ENCODE measurements at regions not wholly inside any gene's neighbourhood (a gene's known extent, or its start where the extent isn't known, plus 50 kb on each side); places are given as distances from the start of the nearest gene placed in this dataset.
A peak's percentile ranks its signal among the peaks of the same experiment; 100 is the strongest.
"Not testable (repeated sequence)": the region's sequence is repeated elsewhere in the genome, so short reads cannot be mapped to it uniquely, and the experiment has no call there.

DNA sequence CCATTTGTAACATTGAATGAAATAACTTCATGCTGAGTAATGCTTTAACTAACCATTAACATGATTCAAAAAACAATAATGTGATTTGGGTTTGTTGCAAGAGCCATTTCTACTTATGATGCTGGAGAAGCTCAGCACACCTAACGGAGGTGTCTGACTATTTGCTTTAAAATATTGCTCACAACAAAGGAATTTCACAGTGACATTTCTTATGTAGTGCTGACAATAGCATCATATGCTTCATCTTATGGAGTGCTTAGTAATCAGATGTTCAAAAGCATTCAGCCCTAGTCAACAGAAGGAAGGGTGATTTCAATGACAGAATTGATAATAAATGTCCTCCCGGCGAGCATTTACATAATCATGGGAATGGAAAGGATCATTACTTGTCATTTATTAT, 1003.3 kb upstream of the COX7C start:
- no peak for DNase-seq
- Histone ChIP-seq H3K4me3 (ENCODE audit: low read length) (no peak overlapping the region), H3K27ac (ENCODE audit: low read length) (no peak overlapping the region), H3K4me1 (ENCODE audit: control insufficient read depth, insufficient read depth, low read length) (no peaks in the 10 kb centered on the region), H3K9me3 (ENCODE audit: control insufficient read depth, low read length) (no peaks in the 10 kb centered on the region), H3K27me3 (ENCODE audit: control insufficient read depth, insufficient read depth) (no peaks in the 10 kb centered on the region)
- intact Hi-C loops (cut with DNase I), result no loop called here
- ATAC-seq, result no peak
- WGBS, result 81% methylated on average over 3 of the region's 3 CpGs

DNA sequence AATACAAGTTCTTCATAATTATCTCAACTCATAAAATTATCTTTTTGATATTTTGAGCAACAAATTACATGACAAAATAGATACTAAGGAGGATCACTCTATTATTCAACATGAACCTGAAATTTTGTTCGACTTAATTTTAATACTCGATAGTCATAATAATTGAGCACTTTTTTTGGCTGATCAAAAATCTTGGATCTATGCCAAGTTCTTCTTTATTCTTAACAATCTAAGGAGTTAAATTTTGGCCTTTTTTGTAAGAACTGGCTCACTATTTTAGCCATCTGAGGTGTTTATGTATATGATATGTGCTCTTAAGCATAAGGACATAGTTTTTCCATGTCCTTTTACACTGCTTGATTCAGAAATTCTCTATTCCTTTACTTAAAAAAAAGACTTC, 996.1 kb upstream of the COX7C start:
- Histone ChIP-seq H3K9me3 (ENCODE audit: control insufficient read depth, low read length) (no peaks in the 10 kb centered on the region), H3K4me1 (ENCODE audit: control insufficient read depth, insufficient read depth, low read length) (no peaks in the 10 kb centered on the region), H3K4me3 (ENCODE audit: low read length) (no peak overlapping the region), H3K27me3 (ENCODE audit: control insufficient read depth, insufficient read depth) (no peaks in the 10 kb centered on the region), H3K27ac (ENCODE audit: low read length) (no peak overlapping the region)
- intact Hi-C loops (cut with DNase I), result no loop called here
- 95% methylated on average over 2 of the region's 2 CpGs for WGBS
- ATAC-seq, result no peak
- no peak for DNase-seq

DNA sequence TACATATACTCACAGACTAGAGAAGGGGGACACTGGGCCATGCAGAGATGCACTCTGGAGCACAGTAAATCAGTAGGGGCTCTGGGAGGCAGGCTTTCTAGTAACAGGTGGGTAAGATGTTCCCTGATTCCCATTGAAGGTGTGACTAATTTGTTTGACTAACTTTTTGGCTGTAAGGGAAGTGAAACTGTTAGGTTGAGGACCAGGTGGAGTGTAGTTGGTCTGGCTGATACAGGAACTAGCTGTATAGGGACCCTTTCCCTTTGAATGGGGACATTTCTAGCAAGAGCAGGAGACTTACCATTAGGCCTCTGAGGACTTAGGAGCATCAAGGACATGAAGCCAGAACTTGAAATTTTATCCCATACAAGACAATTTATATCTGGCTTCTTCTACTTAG, 989.6 kb upstream of the COX7C start:
- no peaks in the 10 kb centered on the region for H3K9me3 ChIP-seq (ENCODE audit: control insufficient read depth, low read length)
- intact Hi-C loops (cut with DNase I), result no loop called here
- no peak for ATAC-seq
- H3K27me3 ChIP-seq (ENCODE audit: control insufficient read depth, insufficient read depth), result no peaks in the 10 kb centered on the region
- DNase-seq, result no peak
- no peak overlapping the region for H3K4me3 ChIP-seq (ENCODE audit: low read length)
- no peak overlapping the region for H3K27ac ChIP-seq (ENCODE audit: low read length)
- H3K4me1 ChIP-seq (ENCODE audit: control insufficient read depth, insufficient read depth, low read length), result no peaks in the 10 kb centered on the region

DNA sequence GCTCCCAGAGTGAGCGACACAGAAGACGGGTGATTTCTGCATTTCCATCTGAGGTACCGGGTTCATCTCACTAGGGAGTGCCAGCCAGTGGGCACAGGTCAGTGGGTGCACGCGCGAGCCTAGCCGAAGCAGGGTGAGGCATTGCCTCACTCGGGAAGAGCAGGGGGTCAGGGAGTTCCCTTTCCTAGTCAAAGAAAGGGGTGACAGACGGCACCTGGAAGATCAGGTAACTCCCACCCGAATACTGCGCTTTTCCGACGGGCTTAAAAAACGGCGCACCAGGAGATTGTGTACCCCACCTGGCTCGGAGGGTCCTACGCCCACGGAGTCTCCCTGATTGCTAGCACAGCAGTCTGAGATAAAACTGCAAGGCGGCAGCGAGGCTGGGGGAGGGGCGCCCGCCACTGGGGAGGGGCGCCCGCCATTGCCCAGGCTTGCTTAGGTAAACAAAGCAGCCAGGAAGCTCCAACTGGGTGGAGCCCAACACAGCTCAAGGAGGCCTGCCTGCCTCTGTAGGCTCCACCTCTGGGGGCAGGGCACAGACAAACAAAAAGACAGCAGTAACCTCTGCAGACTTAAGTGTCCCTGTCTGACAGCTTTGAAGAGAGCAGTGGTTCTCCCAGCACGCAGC, 979.1 kb upstream of the COX7C start:
- intact Hi-C loops (cut with DNase I); H3K27ac ChIP-seq (ENCODE audit: low read length); ATAC-seq; H3K27me3 ChIP-seq (ENCODE audit: control insufficient read depth, insufficient read depth); H3K4me3 ChIP-seq (ENCODE audit: low read length); H3K9me3 ChIP-seq (ENCODE audit: control insufficient read depth, low read length); H3K4me1 ChIP-seq (ENCODE audit: control insufficient read depth, insufficient read depth, low read length): not testable (repeated sequence)
- peak in 1 of 3 donors; percentile 6 for DNase-seq
- WGBS, result 88% methylated on average over 19 of the region's 25 CpGs

DNA sequence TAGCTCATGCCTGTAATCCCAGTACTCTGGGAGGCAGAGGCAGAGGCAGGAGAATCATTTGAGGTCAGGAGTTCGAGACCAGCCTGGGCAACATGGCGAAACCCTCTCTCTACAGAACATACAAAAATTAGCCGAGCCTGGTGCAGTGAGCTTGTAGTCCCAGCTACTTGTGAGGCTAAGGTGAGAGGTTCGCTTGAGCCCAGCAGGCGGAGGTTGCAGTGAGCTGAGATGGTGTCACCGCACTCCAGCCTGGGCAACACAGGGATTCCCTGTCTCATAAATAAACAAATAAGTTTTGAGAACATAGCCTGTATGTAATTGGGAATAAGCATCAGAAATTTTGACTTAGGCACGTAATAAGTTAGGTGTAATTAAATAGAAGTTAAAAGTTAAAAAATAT, 971.7 kb upstream of the COX7C start:
- Histone ChIP-seq H3K4me3 (ENCODE audit: low read length) (no peak overlapping the region), H3K4me1 (ENCODE audit: control insufficient read depth, insufficient read depth, low read length) (no peaks in the 10 kb centered on the region), H3K27ac (ENCODE audit: low read length) (no peak overlapping the region), H3K27me3 (ENCODE audit: control insufficient read depth, insufficient read depth) (no peaks in the 10 kb centered on the region), H3K9me3 (ENCODE audit: control insufficient read depth, low read length) (no peaks in the 10 kb centered on the region)
- intact Hi-C loops (cut with DNase I), result no loop called here
- 81% methylated on average over 7 of the region's 7 CpGs for WGBS
- ATAC-seq (no peak), DNase-seq (peak in 1 of 3 donors; percentile 4)

DNA sequence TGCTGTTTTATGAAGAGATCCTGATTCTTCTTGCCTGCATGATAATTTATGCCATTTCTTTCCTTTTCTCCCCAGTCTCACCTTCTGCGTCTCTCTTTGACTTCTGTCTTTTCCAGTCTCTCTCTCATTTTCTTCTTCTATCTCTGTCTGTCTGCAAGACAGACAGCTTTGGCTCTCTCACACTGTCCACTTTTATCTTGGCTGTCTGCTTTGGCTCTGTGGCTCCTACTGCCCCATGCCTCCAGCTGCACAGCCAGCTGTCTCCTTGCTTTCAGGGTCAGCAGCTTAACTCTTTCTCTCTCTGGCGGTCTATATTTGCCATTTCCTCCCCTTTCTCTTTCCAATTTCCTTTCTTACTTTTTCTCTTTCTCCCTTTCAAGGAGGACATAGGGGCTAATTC, 971.1 kb upstream of the COX7C start:
- Histone ChIP-seq H3K4me1 (ENCODE audit: control insufficient read depth, insufficient read depth, low read length) (no peaks in the 10 kb centered on the region), H3K9me3 (ENCODE audit: control insufficient read depth, low read length) (no peaks in the 10 kb centered on the region), H3K27ac (ENCODE audit: low read length) (no peak overlapping the region), H3K4me3 (ENCODE audit: low read length) (no peak overlapping the region), H3K27me3 (ENCODE audit: control insufficient read depth, insufficient read depth) (no peaks in the 10 kb centered on the region)
- peak in 1 of 3 donors; percentile 19 for DNase-seq
- intact Hi-C loops (cut with DNase I), result no loop called here
- WGBS, result 40% methylated on average over 2 of the region's 2 CpGs
- ATAC-seq, result peak in 1 of 2 donors; percentile 66

DNA sequence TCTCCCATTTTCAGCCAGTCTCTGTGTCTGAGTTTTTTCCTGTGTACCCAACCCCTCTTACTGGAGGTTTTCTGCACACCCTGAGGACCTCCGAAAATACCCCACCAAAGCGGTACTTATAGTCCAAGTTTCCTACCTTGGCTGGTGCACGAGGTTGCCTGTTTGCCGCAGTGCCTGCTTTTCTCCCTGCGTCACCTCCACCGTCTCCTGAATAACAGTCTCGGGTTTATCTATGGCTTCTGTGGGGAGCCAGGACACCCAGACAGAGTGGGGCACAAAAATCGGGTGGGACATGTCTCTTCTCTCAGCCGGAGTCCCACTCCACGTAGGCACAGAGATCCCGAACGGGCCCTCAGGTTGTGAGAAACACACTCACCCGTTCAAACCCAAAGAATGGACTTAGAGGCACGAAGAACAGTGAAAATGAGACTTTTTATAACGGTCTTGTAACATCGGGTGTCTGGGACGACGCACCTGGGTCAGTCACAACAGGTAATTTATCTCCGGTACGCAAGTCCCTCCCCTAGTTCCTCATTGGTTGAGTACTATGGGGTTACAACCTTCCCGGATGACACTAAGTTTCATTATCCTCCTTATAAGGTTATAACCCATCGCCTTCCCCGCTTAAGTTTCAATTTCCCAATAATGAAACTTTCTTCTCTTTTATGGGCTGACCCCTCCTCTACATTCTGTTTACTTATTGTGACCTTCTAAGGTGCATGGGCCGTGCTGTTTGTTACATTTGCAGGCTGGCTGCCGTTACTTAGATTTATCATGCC, 970.2 kb upstream of the COX7C start:
- WGBS, result 84% methylated on average over 25 of the region's 25 CpGs
- peak in 1 of 3 donors; percentile 3 for DNase-seq
- H3K27me3 ChIP-seq (ENCODE audit: control insufficient read depth, insufficient read depth), result no peaks in the 10 kb centered on the region
- H3K9me3 ChIP-seq (ENCODE audit: control insufficient read depth, low read length), result no peaks in the 10 kb centered on the region
- no peak overlapping the region for H3K4me3 ChIP-seq (ENCODE audit: low read length)
- intact Hi-C loops (cut with DNase I), result no loop called here
- H3K27ac ChIP-seq (ENCODE audit: low read length), result no peak overlapping the region
- ATAC-seq, result no peak
- no peaks in the 10 kb centered on the region for H3K4me1 ChIP-seq (ENCODE audit: control insufficient read depth, insufficient read depth, low read length)

DNA sequence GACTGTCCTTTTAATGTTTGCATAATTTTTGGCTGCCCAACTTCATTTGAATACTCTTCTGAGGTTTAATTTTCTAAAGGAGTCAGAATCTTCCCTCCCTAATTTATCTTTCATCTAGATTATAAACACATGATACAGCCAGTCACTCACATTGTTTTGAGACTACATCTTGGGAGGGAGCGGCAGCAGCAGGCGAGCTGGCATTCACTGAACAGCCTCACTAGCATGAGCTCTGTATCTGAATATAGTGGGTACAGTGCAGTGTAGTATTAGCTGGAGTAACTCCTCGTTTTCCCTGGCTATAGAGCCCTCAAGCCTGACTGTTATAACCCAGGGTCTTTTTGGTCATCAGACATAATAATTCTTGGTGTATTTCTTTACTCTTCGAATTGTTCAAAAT, 969.2 kb upstream of the COX7C start:
- H3K27me3 ChIP-seq (ENCODE audit: control insufficient read depth, insufficient read depth), result no peaks in the 10 kb centered on the region
- intact Hi-C loops (cut with DNase I), result no loop called here
- H3K4me3 ChIP-seq (ENCODE audit: low read length), result no peak overlapping the region
- DNase-seq (no peak), ATAC-seq (no peak)
- no peaks in the 10 kb centered on the region for H3K4me1 ChIP-seq (ENCODE audit: control insufficient read depth, insufficient read depth, low read length)
- H3K27ac ChIP-seq (ENCODE audit: low read length), result no peak overlapping the region
- 65% methylated on average over 4 of the region's 4 CpGs for WGBS
- H3K9me3 ChIP-seq (ENCODE audit: control insufficient read depth, low read length), result no peaks in the 10 kb centered on the region

DNA sequence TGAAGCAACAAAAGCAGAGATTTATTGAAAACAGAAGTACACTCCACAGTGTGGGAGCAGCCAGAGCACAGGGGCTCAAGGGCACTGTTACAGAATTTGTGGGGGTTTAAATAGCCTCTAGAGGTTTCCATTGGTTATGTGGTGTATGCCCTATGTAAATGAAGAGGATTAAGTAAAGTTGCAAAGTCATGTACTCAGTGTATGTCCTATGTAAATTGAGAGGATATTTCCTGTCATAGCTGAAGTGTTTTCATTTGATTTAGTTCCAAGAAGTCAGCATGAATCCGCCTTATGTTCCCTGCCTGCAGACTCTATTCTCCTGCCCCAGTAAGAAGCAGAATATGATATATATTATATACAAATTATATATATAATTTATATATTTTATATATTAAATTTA, 966.0 kb upstream of the COX7C start:
- H3K4me1 ChIP-seq (ENCODE audit: control insufficient read depth, insufficient read depth, low read length), result no peaks in the 10 kb centered on the region
- no peak overlapping the region for H3K4me3 ChIP-seq (ENCODE audit: low read length)
- DNase-seq, result no peak
- no peak for ATAC-seq
- intact Hi-C loops (cut with DNase I), result no loop called here
- WGBS, result 77% methylated on average over 1 of the region's 1 CpG
- peaks cover 2% of the 10 kb centered on the region for H3K9me3 ChIP-seq (ENCODE audit: control insufficient read depth, low read length)
- no peaks in the 10 kb centered on the region for H3K27me3 ChIP-seq (ENCODE audit: control insufficient read depth, insufficient read depth)
- no peak overlapping the region for H3K27ac ChIP-seq (ENCODE audit: low read length)

DNA sequence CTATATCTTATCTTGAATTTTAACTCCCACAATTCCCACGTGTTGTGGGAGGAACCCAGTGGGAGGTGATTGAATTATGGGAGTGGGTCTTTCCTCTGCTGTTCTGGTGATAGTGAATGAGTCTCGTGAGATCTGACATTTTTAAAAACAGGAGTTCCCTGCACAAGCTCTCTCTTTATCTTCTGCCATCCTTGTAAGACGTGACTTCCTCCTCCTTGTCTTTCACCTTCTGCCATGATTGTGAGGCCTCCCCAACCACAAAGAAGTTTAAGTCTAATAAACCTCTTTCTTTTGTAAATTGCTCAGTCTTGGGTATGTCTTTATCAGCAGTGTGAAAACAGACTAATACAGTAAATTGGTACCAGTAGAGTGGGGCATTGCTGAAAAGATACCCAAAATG, 963.6 kb upstream of the COX7C start:
- ATAC-seq; intact Hi-C loops (cut with DNase I); H3K4me3 ChIP-seq (ENCODE audit: low read length); H3K27me3 ChIP-seq (ENCODE audit: control insufficient read depth, insufficient read depth); H3K9me3 ChIP-seq (ENCODE audit: control insufficient read depth, low read length); H3K4me1 ChIP-seq (ENCODE audit: control insufficient read depth, insufficient read depth, low read length); DNase-seq; H3K27ac ChIP-seq (ENCODE audit: low read length): not testable (repeated sequence)
- WGBS, result 60% methylated on average over 3 of the region's 3 CpGs

DNA sequence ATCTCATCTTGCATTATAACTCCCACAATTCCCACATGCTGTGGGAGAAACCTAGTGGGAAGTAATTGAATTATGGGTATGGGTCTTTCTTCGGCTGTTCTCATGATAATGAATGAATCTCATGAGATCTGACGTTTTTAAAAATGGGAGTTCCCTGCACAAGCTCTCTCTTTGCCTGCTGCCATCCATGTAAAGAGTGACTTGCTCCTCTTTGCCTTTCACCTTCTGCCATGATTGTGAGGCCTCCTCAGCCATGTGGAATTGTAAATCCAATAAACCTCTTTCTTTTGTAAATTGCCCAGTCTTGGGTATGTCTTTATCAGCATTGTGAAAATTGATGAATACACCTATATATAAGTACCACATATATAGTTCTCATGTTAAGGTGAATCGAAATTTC, 961.7 kb upstream of the COX7C start:
- intact Hi-C loops (cut with DNase I), result no loop called here
- Histone ChIP-seq H3K9me3 (ENCODE audit: control insufficient read depth, low read length) (peaks cover 2% of the 10 kb centered on the region), H3K27ac (ENCODE audit: low read length) (no peak overlapping the region), H3K4me3 (ENCODE audit: low read length) (no peak overlapping the region), H3K4me1 (ENCODE audit: control insufficient read depth, insufficient read depth, low read length) (no peaks in the 10 kb centered on the region), H3K27me3 (ENCODE audit: control insufficient read depth, insufficient read depth) (no peaks in the 10 kb centered on the region)
- 72% methylated on average over 3 of the region's 3 CpGs for WGBS
- DNase-seq, result no peak
- no peak for ATAC-seq
